ENCODE measurements at regions not wholly inside any gene's neighbourhood (a gene's known extent, or its start where the extent isn't known, plus 50 kb on each side); places are given as distances from the start of the nearest gene placed in this dataset.
A peak's percentile ranks its signal among the peaks of the same experiment; 100 is the strongest.
"Not testable (repeated sequence)": the region's sequence is repeated elsewhere in the genome, so short reads cannot be mapped to it uniquely, and the experiment has no call there.

- Mint-ChIP-seq H3K27ac (no peak overlapping the region), H3K4me3 (no peak overlapping the region), H3K36me3 (no peaks in the 10 kb centered on the region), H3K4me1 (ENCODE audit: low read depth) (no peaks in the 10 kb centered on the region), H3K9me3 (ENCODE audit: low read depth) (no peaks in the 10 kb centered on the region), H3K27me3 (no peaks in the 10 kb centered on the region)
Observed at GRCh38 chr2:145752091-145752806, 1232.3 kb upstream of the ZEB2 start.

- H3K9me3 Mint-ChIP-seq (ENCODE audit: low read depth): no peaks in the 10 kb centered on the region
- no peaks in the 10 kb centered on the region for H3K4me1 Mint-ChIP-seq (ENCODE audit: low read depth)
- H3K27ac Mint-ChIP-seq: no peak overlapping the region
- no peaks in the 10 kb centered on the region for H3K36me3 Mint-ChIP-seq
- H3K4me3 Mint-ChIP-seq: no peak overlapping the region
- H3K27me3 Mint-ChIP-seq: no peaks in the 10 kb centered on the region
Observed at GRCh38 chr2:145751629-145752028, 1231.7 kb upstream of the ZEB2 start.

GRCh38 chr2:145751155-145751554, 1231.2 kb upstream of the ZEB2 start:
- Mint-ChIP-seq H3K9me3 (ENCODE audit: low read depth) (no peaks in the 10 kb centered on the region), H3K4me3 (no peak overlapping the region), H3K27me3 (no peaks in the 10 kb centered on the region), H3K4me1 (ENCODE audit: low read depth) (no peaks in the 10 kb centered on the region), H3K36me3 (no peaks in the 10 kb centered on the region), H3K27ac (no peak overlapping the region)

GRCh38 chr2:145750612-145751011, 1230.7 kb upstream of the ZEB2 start:
- Mint-ChIP-seq H3K4me3 (no peak overlapping the region), H3K27ac (no peak overlapping the region), H3K36me3 (no peaks in the 10 kb centered on the region), H3K9me3 (ENCODE audit: low read depth) (no peaks in the 10 kb centered on the region), H3K27me3 (no peaks in the 10 kb centered on the region), H3K4me1 (ENCODE audit: low read depth) (no peaks in the 10 kb centered on the region)

GRCh38 chr2:145750144-145750543, 1230.2 kb upstream of the ZEB2 start:
- H3K36me3 Mint-ChIP-seq: no peaks in the 10 kb centered on the region
- no peak overlapping the region for H3K27ac Mint-ChIP-seq
- H3K27me3 Mint-ChIP-seq: no peaks in the 10 kb centered on the region
- peaks cover under 1% of the 10 kb centered on the region for H3K4me1 Mint-ChIP-seq (ENCODE audit: low read depth)
- H3K4me3 Mint-ChIP-seq: no peak overlapping the region
- no peaks in the 10 kb centered on the region for H3K9me3 Mint-ChIP-seq (ENCODE audit: low read depth)

GRCh38 chr2:145749556-145749955, 1229.6 kb upstream of the ZEB2 start:
- Mint-ChIP-seq H3K4me1 (ENCODE audit: low read depth) (peaks cover 3% of the 10 kb centered on the region), H3K9me3 (ENCODE audit: low read depth) (no peaks in the 10 kb centered on the region), H3K4me3 (no peak overlapping the region), H3K27me3 (no peaks in the 10 kb centered on the region), H3K36me3 (no peaks in the 10 kb centered on the region), H3K27ac (no peak overlapping the region)

- H3K36me3 Mint-ChIP-seq: no peaks in the 10 kb centered on the region
- peaks cover 3% of the 10 kb centered on the region for H3K4me1 Mint-ChIP-seq (ENCODE audit: low read depth)
- H3K27ac Mint-ChIP-seq: no peak overlapping the region
- H3K4me3 Mint-ChIP-seq: no peak overlapping the region
- H3K27me3 Mint-ChIP-seq: no peaks in the 10 kb centered on the region
- no peaks in the 10 kb centered on the region for H3K9me3 Mint-ChIP-seq (ENCODE audit: low read depth)
Observed at GRCh38 chr2:145748927-145749326, 1229.0 kb upstream of the ZEB2 start.

- H3K36me3 Mint-ChIP-seq: no peaks in the 10 kb centered on the region
- H3K4me1 Mint-ChIP-seq (ENCODE audit: low read depth): peaks cover 3% of the 10 kb centered on the region
- no peaks in the 10 kb centered on the region for H3K9me3 Mint-ChIP-seq (ENCODE audit: low read depth)
- H3K27me3 Mint-ChIP-seq: no peaks in the 10 kb centered on the region
- H3K4me3 Mint-ChIP-seq: no peak overlapping the region
- H3K27ac Mint-ChIP-seq: no peak overlapping the region
Observed at GRCh38 chr2:145747715-145748114, 1227.8 kb upstream of the ZEB2 start.

- H3K4me3 Mint-ChIP-seq; H3K4me1 Mint-ChIP-seq (ENCODE audit: low read depth); H3K9me3 Mint-ChIP-seq (ENCODE audit: low read depth); H3K27me3 Mint-ChIP-seq; H3K36me3 Mint-ChIP-seq; H3K27ac Mint-ChIP-seq: not testable (repeated sequence)
Observed at GRCh38 chr2:145745387-145745721, 1225.4 kb upstream of the ZEB2 start.

- H3K27ac Mint-ChIP-seq: peak overlapping the region; percentile 54
- H3K4me1 Mint-ChIP-seq (ENCODE audit: low read depth): peaks cover 8% of the 10 kb centered on the region
- H3K36me3 Mint-ChIP-seq: no peaks in the 10 kb centered on the region
- H3K4me3 Mint-ChIP-seq: peak overlapping the region; percentile 3
- H3K9me3 Mint-ChIP-seq (ENCODE audit: low read depth): no peaks in the 10 kb centered on the region
- no peaks in the 10 kb centered on the region for H3K27me3 Mint-ChIP-seq
Observed at GRCh38 chr2:145744541-145745386, 1224.8 kb upstream of the ZEB2 start.

- Mint-ChIP-seq H3K36me3 (no peaks in the 10 kb centered on the region), H3K9me3 (ENCODE audit: low read depth) (no peaks in the 10 kb centered on the region), H3K27ac (no peak overlapping the region), H3K27me3 (no peaks in the 10 kb centered on the region), H3K4me3 (no peak overlapping the region), H3K4me1 (ENCODE audit: low read depth) (peaks cover 8% of the 10 kb centered on the region)
Observed at GRCh38 chr2:145743011-145743410, 1223.1 kb upstream of the ZEB2 start.

- Mint-ChIP-seq H3K4me3 (no peak overlapping the region), H3K27me3 (no peaks in the 10 kb centered on the region), H3K27ac (no peak overlapping the region), H3K36me3 (no peaks in the 10 kb centered on the region), H3K9me3 (ENCODE audit: low read depth) (no peaks in the 10 kb centered on the region), H3K4me1 (ENCODE audit: low read depth) (peaks cover 8% of the 10 kb centered on the region)
Observed at GRCh38 chr2:145741636-145742035, 1221.7 kb upstream of the ZEB2 start.

GRCh38 chr2:145741181-145741580, 1221.3 kb upstream of the ZEB2 start:
- H3K27me3 Mint-ChIP-seq: no peaks in the 10 kb centered on the region
- no peak overlapping the region for H3K4me3 Mint-ChIP-seq
- no peaks in the 10 kb centered on the region for H3K36me3 Mint-ChIP-seq
- H3K9me3 Mint-ChIP-seq (ENCODE audit: low read depth): no peaks in the 10 kb centered on the region
- peaks cover 8% of the 10 kb centered on the region for H3K4me1 Mint-ChIP-seq (ENCODE audit: low read depth)
- no peak overlapping the region for H3K27ac Mint-ChIP-seq

- H3K4me3 Mint-ChIP-seq: no peak overlapping the region
- no peaks in the 10 kb centered on the region for H3K27me3 Mint-ChIP-seq
- peak overlapping the region; percentile 47 for H3K27ac Mint-ChIP-seq
Observed at GRCh38 chr2:145740302-145740701, 1220.4 kb upstream of the ZEB2 start.

GRCh38 chr2:145739681-145740080, 1219.8 kb upstream of the ZEB2 start:
- Mint-ChIP-seq H3K27me3 (no peaks in the 10 kb centered on the region), H3K36me3 (no peaks in the 10 kb centered on the region), H3K27ac (peak overlapping the region; percentile 47), H3K9me3 (ENCODE audit: low read depth) (no peaks in the 10 kb centered on the region), H3K4me3 (no peak overlapping the region), H3K4me1 (ENCODE audit: low read depth) (peaks cover 5% of the 10 kb centered on the region)

More at GRCh38 chr2:145740302-145740701, 1220.4 kb upstream of the ZEB2 start:
- Mint-ChIP-seq H3K9me3 (ENCODE audit: low read depth) (no peaks in the 10 kb centered on the region), H3K36me3 (no peaks in the 10 kb centered on the region), H3K4me1 (ENCODE audit: low read depth) (peaks cover 8% of the 10 kb centered on the region)

Data from activated naive CD8-positive, alpha-beta T cell (primary cell).